K562 (cell line): ENCODE measurements at regions not wholly inside any gene's neighbourhood (a gene's known extent, or its start where the extent isn't known, plus 50 kb on each side); places are given as distances from the start of the nearest gene placed in this dataset.

Experiments used
- CBX8 ChIP-seq: fragments of 200-600 bp; sonication (generic); IDR thresholded peaks from 2 replicates; pipeline ENCODE4 v1.6.1; 2012; ENCODE audit warnings: borderline replicate concordance, mixed run types, low read depth, mild to moderate bottlenecking, moderate library complexity, mixed read lengths, low read length, control low read depth, inconsistent platforms; ENCODE audit not compliant: poor library complexity, severe bottlenecking; ENCODE audit errors: extremely low read depth
- GTF2E2 ChIP-seq: fragments of 200-800 bp; sonication (Bioruptor generic); IDR thresholded peaks from 2 replicates; pipeline ENCODE4 v1.6.1; 2016; ENCODE audit warnings: missing genetic modification characterization, missing compliant biosample characterization
- POLR2A ChIP-seq: fragments of 450-650 bp; conservative IDR thresholded peaks from 2 replicates; pipeline ENCODE4 v1.6.1; 2016
- RBBP5 ChIP-seq: fragments of 200-600 bp; sonication (generic); IDR thresholded peaks from 2 replicates; pipeline ENCODE4 v1.6.1; 2012; ENCODE audit warnings: borderline replicate concordance, mild to moderate bottlenecking, low read length, control low read depth, inconsistent platforms; ENCODE audit not compliant: insufficient read depth, poor library complexity, severe bottlenecking
- REST ChIP-seq, 2 experiments: fragments of 450-650 bp; formaldehyde crosslinking in 1 of 2; IDR thresholded peaks; 2 replicates each; pipeline versions ENCODE4 v1.4.0 to v1.6.1; 2014 to 2020; ENCODE audit warnings: mild to moderate bottlenecking in 2 of 2, borderline replicate concordance in 1 of 2, low read depth in 1 of 2
- ZBTB33 ChIP-seq: sonication (generic); formaldehyde crosslinking; IDR thresholded peaks from 2 replicates; pipeline ENCODE4 v1.8.1; 2023; ENCODE audit warnings: mild to moderate bottlenecking, missing genetic modification reagents
- ZFP30 ChIP-seq: fragments of 250-450 bp; sonication (Bioruptor Pico); IDR thresholded peaks from 2 replicates; pipeline ENCODE4 v1.8.0; 2022; ENCODE audit warnings: moderate library complexity, mild to moderate bottlenecking, inconsistent platforms, borderline replicate concordance
- ZNF274 ChIP-seq: IDR thresholded peaks from 2 replicates; pipeline ENCODE4 v1.6.1; 2011; ENCODE audit warnings: low read depth, mild to moderate bottlenecking, low read length, moderate library complexity, borderline replicate concordance
- ZNF76 ChIP-seq: fragments of 250-450 bp; sonication (Bioruptor Pico); IDR thresholded peaks from 2 replicates; pipeline ENCODE4 v1.4.0; 2020; ENCODE audit warnings: mild to moderate bottlenecking, moderate library complexity, borderline replicate concordance

GRCh38 chr3:124227150-124227630, 235.3 kb upstream of the ROPN1 start:
- no peak for TF ChIP-seq CBX8
- no peak for TF ChIP-seq ZNF76 (CRISPR knock-in tag)
- no peak for TF ChIP-seq RBBP5
- TF ChIP-seq REST (IDR thresholded peaks at IDR 0.05; ENCODE audit: borderline replicate concordance), result no peak
- no peak for TF ChIP-seq REST (CRISPR knock-in tag; IDR thresholded peaks at IDR 0.05; ENCODE audit: low read depth)
- no peak for TF ChIP-seq ZBTB33 (CRISPR knock-in tag)
- no peak for TF ChIP-seq ZNF274
- TF ChIP-seq POLR2A, result no peak
- TF ChIP-seq GTF2E2 (tag), result no peak
- TF ChIP-seq ZFP30 (CRISPR knock-in tag), result no peak
